ENCODE measurements at regions not wholly inside any gene's neighbourhood (a gene's known extent, or its start where the extent isn't known, plus 50 kb on each side); places are given as distances from the start of the nearest gene placed in this dataset.
"Not testable (repeated sequence)": the region's sequence is repeated elsewhere in the genome, so short reads cannot be mapped to it uniquely, and the experiment has no call there.

- H3K27me3 ChIP-seq (ENCODE audit: control insufficient read depth in 1 of 2, insufficient read depth in 2 of 2, low read length in 2 of 2), result no peaks in the 10 kb centered on the region
- H3K4me3 ChIP-seq (ENCODE audit: low read depth in 1 of 2, low read length in 2 of 2), result no peak overlapping the region
- H3K4me1 ChIP-seq (ENCODE audit: control insufficient read depth in 2 of 2, insufficient read depth in 2 of 2, low read length in 1 of 2), result no peaks in the 10 kb centered on the region
- WGBS, 2 donors, result 68 to 72% methylated on average over 7 of the region's 7 CpGs
- no peaks in the 10 kb centered on the region for H3K9me3 ChIP-seq (ENCODE audit: control insufficient read depth in 2 of 2, insufficient read depth in 1 of 2, low read depth in 1 of 2, low read length in 1 of 2)
- no peaks in the 10 kb centered on the region for H3K36me3 ChIP-seq (ENCODE audit: control insufficient read depth in 2 of 2, insufficient read depth in 2 of 2, low read length in 1 of 2)
- H3K27ac ChIP-seq (ENCODE audit: low read depth in 2 of 2, low read length in 1 of 2), result no peak overlapping the region
Measured at GRCh38 chr6:168856914-168857313, 396.7 kb downstream of the THBS2 start.

DNA sequence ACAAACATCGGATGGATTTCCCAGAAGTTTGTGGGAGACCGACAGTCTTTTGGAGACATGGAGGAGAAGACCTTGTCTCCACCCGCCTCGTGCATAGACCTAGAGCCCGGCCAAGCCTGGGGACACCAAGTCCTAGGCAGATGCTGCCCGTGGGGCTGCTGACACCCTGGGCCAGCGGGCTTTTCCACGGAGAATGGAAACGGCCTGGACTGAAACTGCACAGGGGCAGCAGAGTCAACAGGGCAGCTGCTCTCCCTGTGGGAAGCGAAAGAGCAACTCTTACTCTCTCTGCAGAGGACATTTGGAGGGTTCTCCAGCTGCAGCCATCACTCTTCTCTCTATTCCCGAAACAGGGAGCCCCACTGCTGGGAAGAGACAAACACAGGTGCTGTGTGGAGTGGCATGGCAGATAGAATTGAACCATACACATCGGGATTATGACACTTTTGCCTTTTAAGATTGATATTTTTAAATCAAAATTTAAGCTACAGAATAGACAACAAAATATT lies 401.2 kb downstream of the THBS2 start:
- H3K9me3 ChIP-seq (ENCODE audit: control insufficient read depth in 2 of 2, insufficient read depth in 1 of 2, low read depth in 1 of 2, low read length in 1 of 2), result no peaks in the 10 kb centered on the region
- H3K4me3 ChIP-seq (ENCODE audit: low read depth in 1 of 2, low read length in 2 of 2), result no peak overlapping the region
- no peaks in the 10 kb centered on the region for H3K36me3 ChIP-seq (ENCODE audit: control insufficient read depth in 2 of 2, insufficient read depth in 2 of 2, low read length in 1 of 2)
- no peaks in the 10 kb centered on the region for H3K27me3 ChIP-seq (ENCODE audit: control insufficient read depth in 1 of 2, insufficient read depth in 2 of 2, low read length in 2 of 2)
- no peak overlapping the region for H3K27ac ChIP-seq (ENCODE audit: low read depth in 2 of 2, low read length in 1 of 2)
- no peaks in the 10 kb centered on the region for H3K4me1 ChIP-seq (ENCODE audit: control insufficient read depth in 2 of 2, insufficient read depth in 2 of 2, low read length in 1 of 2)
- WGBS, 2 donors, result 79 to 86% methylated on average over 12 of the region's 12 CpGs

DNA sequence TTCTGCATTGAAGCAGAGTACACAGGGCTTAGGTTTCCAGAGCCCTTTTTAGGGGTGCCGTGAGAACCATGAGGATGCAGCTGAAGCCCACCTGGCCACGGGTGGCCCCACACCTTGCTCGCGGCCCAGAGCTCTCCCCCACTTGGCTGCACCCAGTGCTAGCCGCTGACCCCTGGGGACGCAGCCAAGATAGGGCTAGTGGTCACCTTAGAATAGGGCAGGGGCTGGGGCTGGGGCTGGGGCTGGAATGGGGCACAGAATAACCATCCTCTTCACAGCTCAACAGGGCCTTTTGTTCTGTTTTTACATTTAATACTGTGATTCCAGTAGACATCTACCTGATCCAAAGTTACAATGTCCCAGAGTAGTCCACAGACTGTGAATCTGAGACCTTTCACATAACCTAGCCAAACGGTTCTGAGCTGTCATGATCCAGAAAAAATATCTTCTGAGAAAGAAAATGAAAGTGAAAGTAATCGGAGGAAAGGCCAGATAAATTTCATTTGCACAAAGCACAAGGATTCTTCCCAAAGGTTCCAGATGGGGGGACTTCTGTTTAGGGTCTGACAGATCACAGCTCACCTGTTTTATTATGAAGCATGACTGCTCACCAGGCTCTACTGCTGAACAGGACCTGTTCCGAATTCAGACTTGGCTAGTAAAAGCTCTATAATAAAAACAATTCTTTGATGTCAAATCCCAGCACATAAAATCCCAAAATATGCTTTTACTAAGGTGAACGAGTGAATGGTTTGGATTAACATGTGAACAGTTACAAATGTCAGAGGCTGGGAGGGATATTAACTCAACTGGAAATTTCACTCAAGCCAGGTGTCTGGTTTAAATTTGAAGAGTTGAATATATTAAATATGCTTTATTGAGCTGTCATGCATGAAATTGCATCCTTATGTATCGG lies 401.9 kb downstream of the THBS2 start:
- H3K4me1 ChIP-seq (ENCODE audit: control insufficient read depth in 2 of 2, insufficient read depth in 2 of 2, low read length in 1 of 2), result no peaks in the 10 kb centered on the region
- H3K27me3 ChIP-seq (ENCODE audit: control insufficient read depth in 1 of 2, insufficient read depth in 2 of 2, low read length in 2 of 2), result no peaks in the 10 kb centered on the region
- no peak overlapping the region for H3K4me3 ChIP-seq (ENCODE audit: low read depth in 1 of 2, low read length in 2 of 2)
- H3K36me3 ChIP-seq (ENCODE audit: control insufficient read depth in 2 of 2, insufficient read depth in 2 of 2, low read length in 1 of 2), result no peaks in the 10 kb centered on the region
- H3K9me3 ChIP-seq (ENCODE audit: control insufficient read depth in 2 of 2, insufficient read depth in 1 of 2, low read depth in 1 of 2, low read length in 1 of 2), result no peaks in the 10 kb centered on the region
- WGBS, 2 donors, result 61 to 68% methylated on average over 11 of the region's 11 CpGs
- H3K27ac ChIP-seq (ENCODE audit: low read depth in 2 of 2, low read length in 1 of 2), result no peak overlapping the region

DNA sequence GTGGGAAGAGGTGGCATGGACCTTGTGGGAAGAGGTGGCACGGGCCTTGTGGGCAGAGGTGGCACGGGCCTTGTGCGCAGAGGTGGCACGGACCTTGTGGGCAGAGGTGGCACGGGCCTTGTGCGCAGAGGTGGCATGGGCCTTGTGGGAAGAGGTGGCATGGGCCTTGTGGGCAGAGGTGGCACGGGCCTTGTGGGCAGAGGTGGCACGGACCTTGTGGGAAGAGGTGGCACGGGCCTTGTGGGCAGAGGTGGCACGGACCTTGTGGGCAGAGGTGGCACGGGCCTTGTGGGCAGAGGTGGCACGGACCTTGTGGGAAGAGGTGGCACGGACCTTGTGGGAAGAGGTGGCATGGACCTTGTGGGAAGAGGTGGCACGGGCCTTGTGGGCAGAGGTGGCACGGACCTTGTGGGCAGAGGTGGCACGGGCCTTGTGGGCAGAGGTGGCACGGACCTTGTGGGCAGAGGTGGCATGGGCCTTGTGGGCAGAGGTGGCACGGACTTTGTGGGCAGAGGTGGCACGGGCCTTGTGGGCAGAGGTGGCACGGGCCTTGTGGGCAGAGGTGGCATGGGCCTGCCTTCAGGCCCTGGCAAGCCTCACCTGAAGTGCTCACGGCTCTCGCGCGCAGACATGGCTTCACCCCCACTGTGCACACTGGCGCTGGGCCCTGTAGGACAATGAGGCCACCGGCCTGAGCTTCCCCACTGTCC lies 403.5 kb downstream of the THBS2 start:
- H3K4me3 ChIP-seq (ENCODE audit: low read depth in 1 of 2, low read length in 2 of 2); H3K9me3 ChIP-seq (ENCODE audit: control insufficient read depth in 2 of 2, insufficient read depth in 1 of 2, low read depth in 1 of 2, low read length in 1 of 2); H3K4me1 ChIP-seq (ENCODE audit: control insufficient read depth in 2 of 2, insufficient read depth in 2 of 2, low read length in 1 of 2); H3K36me3 ChIP-seq (ENCODE audit: control insufficient read depth in 2 of 2, insufficient read depth in 2 of 2, low read length in 1 of 2); H3K27me3 ChIP-seq (ENCODE audit: control insufficient read depth in 1 of 2, insufficient read depth in 2 of 2, low read length in 2 of 2); H3K27ac ChIP-seq (ENCODE audit: low read depth in 2 of 2, low read length in 1 of 2): not testable (repeated sequence)
- 89 to 95% methylated on average over 21 to 26 of the region's 26 CpGs for WGBS, 2 donors

- H3K9me3 ChIP-seq (ENCODE audit: control insufficient read depth in 2 of 2, insufficient read depth in 1 of 2, low read depth in 1 of 2, low read length in 1 of 2), result no peaks in the 10 kb centered on the region
- no peak overlapping the region for H3K4me3 ChIP-seq (ENCODE audit: low read depth in 1 of 2, low read length in 2 of 2)
- H3K27me3 ChIP-seq (ENCODE audit: control insufficient read depth in 1 of 2, insufficient read depth in 2 of 2, low read length in 2 of 2), result no peaks in the 10 kb centered on the region
- no peak overlapping the region for H3K27ac ChIP-seq (ENCODE audit: low read depth in 2 of 2, low read length in 1 of 2)
- WGBS, 2 donors, result 90 to 97% methylated on average over 8 of the region's 8 CpGs
- H3K4me1 ChIP-seq (ENCODE audit: control insufficient read depth in 2 of 2, insufficient read depth in 2 of 2, low read length in 1 of 2), result no peaks in the 10 kb centered on the region
- H3K36me3 ChIP-seq (ENCODE audit: control insufficient read depth in 2 of 2, insufficient read depth in 2 of 2, low read length in 1 of 2), result no peaks in the 10 kb centered on the region
Measured at GRCh38 chr6:168849459-168849858, 404.2 kb downstream of the THBS2 start.

- no peaks in the 10 kb centered on the region for H3K27me3 ChIP-seq (ENCODE audit: control insufficient read depth in 1 of 2, insufficient read depth in 2 of 2, low read length in 2 of 2)
- no peaks in the 10 kb centered on the region for H3K4me1 ChIP-seq (ENCODE audit: control insufficient read depth in 2 of 2, insufficient read depth in 2 of 2, low read length in 1 of 2)
- H3K4me3 ChIP-seq (ENCODE audit: low read depth in 1 of 2, low read length in 2 of 2), result no peak overlapping the region
- no peak overlapping the region for H3K27ac ChIP-seq (ENCODE audit: low read depth in 2 of 2, low read length in 1 of 2)
- 57 to 58% methylated on average over 6 of the region's 6 CpGs for WGBS, 2 donors
- H3K9me3 ChIP-seq (ENCODE audit: control insufficient read depth in 2 of 2, insufficient read depth in 1 of 2, low read depth in 1 of 2, low read length in 1 of 2), result no peaks in the 10 kb centered on the region
- H3K36me3 ChIP-seq (ENCODE audit: control insufficient read depth in 2 of 2, insufficient read depth in 2 of 2, low read length in 1 of 2), result no peaks in the 10 kb centered on the region
Measured at GRCh38 chr6:168848797-168849196, 404.8 kb downstream of the THBS2 start.

- H3K9me3 ChIP-seq (ENCODE audit: control insufficient read depth in 2 of 2, insufficient read depth in 1 of 2, low read depth in 1 of 2, low read length in 1 of 2), result peaks cover 0 to 7% of the 10 kb centered on the region in 2 donors
- H3K4me1 ChIP-seq (ENCODE audit: control insufficient read depth in 2 of 2, insufficient read depth in 2 of 2, low read length in 1 of 2), result no peaks in the 10 kb centered on the region
- H3K27ac ChIP-seq (ENCODE audit: low read depth in 2 of 2, low read length in 1 of 2), result no peak overlapping the region
- WGBS, 2 donors, result 81 to 82% methylated on average over 20 of the region's 20 CpGs
- H3K36me3 ChIP-seq (ENCODE audit: control insufficient read depth in 2 of 2, insufficient read depth in 2 of 2, low read length in 1 of 2), result no peaks in the 10 kb centered on the region
- no peak overlapping the region for H3K4me3 ChIP-seq (ENCODE audit: low read depth in 1 of 2, low read length in 2 of 2)
- H3K27me3 ChIP-seq (ENCODE audit: control insufficient read depth in 1 of 2, insufficient read depth in 2 of 2, low read length in 2 of 2), result no peaks in the 10 kb centered on the region
Measured at GRCh38 chr6:168844821-168845609, 404.0 kb downstream of the SMOC2 start.

DNA sequence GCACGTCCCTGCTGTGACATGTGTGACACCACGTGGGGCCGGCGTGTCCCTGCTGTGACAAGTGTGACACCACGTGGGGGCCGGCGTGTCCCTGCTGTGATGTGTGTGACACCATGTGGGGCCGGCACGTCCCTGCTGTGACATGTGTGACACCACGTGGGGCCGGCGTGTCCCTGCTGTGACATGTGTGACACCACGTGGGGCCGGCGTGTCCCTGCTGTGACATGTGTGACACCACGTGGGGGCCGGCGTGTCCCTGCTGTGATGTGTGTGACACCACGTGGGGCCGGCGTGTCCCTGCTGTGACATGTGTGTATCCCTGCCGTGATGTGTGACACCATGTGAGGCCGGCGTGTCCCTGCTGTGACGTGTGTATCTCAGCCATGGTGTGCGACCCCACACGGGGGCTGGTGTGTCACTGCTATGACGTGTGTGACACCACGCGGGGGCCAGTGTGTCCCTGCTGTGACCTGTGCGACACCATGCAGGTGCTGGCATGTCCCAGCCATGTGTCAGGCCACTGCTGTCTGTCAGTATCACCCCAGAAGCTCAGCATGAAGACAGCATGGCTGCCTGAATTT lies 401.7 kb downstream of the SMOC2 start:
- not testable (repeated sequence) for H3K4me3 ChIP-seq (ENCODE audit: low read depth in 1 of 2, low read length in 2 of 2); H3K27ac ChIP-seq (ENCODE audit: low read depth in 2 of 2, low read length in 1 of 2); H3K27me3 ChIP-seq (ENCODE audit: control insufficient read depth in 1 of 2, insufficient read depth in 2 of 2, low read length in 2 of 2); H3K9me3 ChIP-seq (ENCODE audit: control insufficient read depth in 2 of 2, insufficient read depth in 1 of 2, low read depth in 1 of 2, low read length in 1 of 2); H3K36me3 ChIP-seq (ENCODE audit: control insufficient read depth in 2 of 2, insufficient read depth in 2 of 2, low read length in 1 of 2); H3K4me1 ChIP-seq (ENCODE audit: control insufficient read depth in 2 of 2, insufficient read depth in 2 of 2, low read length in 1 of 2)
- WGBS, 2 donors, result 90 to 91% methylated on average over 26 to 31 of the region's 31 CpGs

GRCh38 chr6:168841609-168842278 lies 400.8 kb downstream of the SMOC2 start:
- 73 to 81% methylated on average over 15 of the region's 15 CpGs for WGBS, 2 donors

More at GRCh38 chr6:168841609-168842278, 400.8 kb downstream of the SMOC2 start:
- H3K4me3 ChIP-seq (ENCODE audit: low read depth in 1 of 2, low read length in 2 of 2), result no peak overlapping the region
- peaks cover 0 to 10% of the 10 kb centered on the region in 2 donors for H3K9me3 ChIP-seq (ENCODE audit: control insufficient read depth in 2 of 2, insufficient read depth in 1 of 2, low read depth in 1 of 2, low read length in 1 of 2)
- no peaks in the 10 kb centered on the region for H3K36me3 ChIP-seq (ENCODE audit: control insufficient read depth in 2 of 2, insufficient read depth in 2 of 2, low read length in 1 of 2)
- no peaks in the 10 kb centered on the region for H3K4me1 ChIP-seq (ENCODE audit: control insufficient read depth in 2 of 2, insufficient read depth in 2 of 2, low read length in 1 of 2)
- H3K27ac ChIP-seq (ENCODE audit: low read depth in 2 of 2, low read length in 1 of 2), result no peak overlapping the region
- no peaks in the 10 kb centered on the region for H3K27me3 ChIP-seq (ENCODE audit: control insufficient read depth in 1 of 2, insufficient read depth in 2 of 2, low read length in 2 of 2)

Measured in esophagus (tissue), 2 donors.